ENCODE measurements at regions not wholly inside any gene's neighbourhood (a gene's known extent, or its start where the extent isn't known, plus 50 kb on each side); places are given as distances from the start of the nearest gene placed in this dataset.

- H3K79me2 ChIP-seq (ENCODE audit: insufficient read depth, low read length), result no peaks in the 10 kb centered on the region
- H3K23me2 ChIP-seq (ENCODE audit: insufficient read length, low read depth, low read length, poor library complexity, severe bottlenecking), result no peaks in the 10 kb centered on the region
- no peak overlapping the region for H3K23ac ChIP-seq (ENCODE audit: insufficient read length, low read depth, low read length)
- no peak overlapping the region for H3T11ph ChIP-seq (ENCODE audit: low read length)
- Mint-ChIP-seq H3K27ac (no peak overlapping the region), H3K4me3 (no peak overlapping the region), H3K27me3 (ENCODE audit: low read depth) (no peaks in the 10 kb centered on the region; the same call in none of the 2 replicates), H3K36me3 (ENCODE audit: insufficient read depth in 1 of 3, low read depth in 3 of 3) (no peaks in the 10 kb centered on the region), H3K4me1 (peaks cover 0 to 1% of the 10 kb centered on the region in 2 experiments; a peak in 3 of 4 replicates), H3K9me3 (no peaks in the 10 kb centered on the region)
- no peak overlapping the region for H3K18ac ChIP-seq (ENCODE audit: insufficient read length, low read depth, low read length)
- H2BK120ac ChIP-seq (ENCODE audit: low read depth, low read length, poor library complexity, severe bottlenecking), result no peak overlapping the region
- no peak overlapping the region for H3K4me2 ChIP-seq (ENCODE audit: insufficient read depth, insufficient read length, low read length)
- no peak overlapping the region for H4K91ac ChIP-seq (ENCODE audit: insufficient read length, low read depth, low read length)
- TF ChIP-seq, protein P1, sequence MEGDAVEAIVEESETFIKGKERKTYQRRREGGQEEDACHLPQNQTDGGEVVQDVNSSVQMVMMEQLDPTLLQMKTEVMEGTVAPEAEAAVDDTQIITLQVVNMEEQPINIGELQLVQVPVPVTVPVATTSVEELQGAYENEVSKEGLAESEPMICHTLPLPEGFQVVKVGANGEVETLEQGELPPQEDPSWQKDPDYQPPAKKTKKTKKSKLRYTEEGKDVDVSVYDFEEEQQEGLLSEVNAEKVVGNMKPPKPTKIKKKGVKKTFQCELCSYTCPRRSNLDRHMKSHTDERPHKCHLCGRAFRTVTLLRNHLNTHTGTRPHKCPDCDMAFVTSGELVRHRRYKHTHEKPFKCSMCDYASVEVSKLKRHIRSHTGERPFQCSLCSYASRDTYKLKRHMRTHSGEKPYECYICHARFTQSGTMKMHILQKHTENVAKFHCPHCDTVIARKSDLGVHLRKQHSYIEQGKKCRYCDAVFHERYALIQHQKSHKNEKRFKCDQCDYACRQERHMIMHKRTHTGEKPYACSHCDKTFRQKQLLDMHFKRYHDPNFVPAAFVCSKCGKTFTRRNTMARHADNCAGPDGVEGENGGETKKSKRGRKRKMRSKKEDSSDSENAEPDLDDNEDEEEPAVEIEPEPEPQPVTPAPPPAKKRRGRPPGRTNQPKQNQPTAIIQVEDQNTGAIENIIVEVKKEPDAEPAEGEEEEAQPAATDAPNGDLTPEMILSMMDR (conservative IDR thresholded peaks at IDR 0.05), result no peak
- DNase-seq, result no peak
- no peak overlapping the region for H2AK5ac ChIP-seq (ENCODE audit: insufficient read length, low read length)
- H3K27ac ChIP-seq (ENCODE audit: insufficient read length, low read depth, low read length), result no peak overlapping the region
- H2AFZ ChIP-seq (ENCODE audit: low read length), result no peak overlapping the region
- H4K20me1 ChIP-seq (ENCODE audit: control insufficient read depth, insufficient read depth, insufficient read length), result no peaks in the 10 kb centered on the region
- no peaks in the 10 kb centered on the region for H3K9me3 ChIP-seq (ENCODE audit: control insufficient read depth, low read depth, low read length)
- no peaks in the 10 kb centered on the region for H3K27me3 ChIP-seq (ENCODE audit: insufficient read depth, low read length)
- no peak overlapping the region for H3K14ac ChIP-seq (ENCODE audit: insufficient read depth, low read length)
- H4K5ac ChIP-seq (ENCODE audit: insufficient read length, low read depth, low read length), result no peak overlapping the region
- no peak overlapping the region for H3K4ac ChIP-seq (ENCODE audit: low read depth, low read length)
- no peak overlapping the region for H2BK5ac ChIP-seq (ENCODE audit: insufficient read length, low read length)
- H2BK12ac ChIP-seq (ENCODE audit: insufficient read length, low read depth, low read length), result no peak overlapping the region
- no peaks in the 10 kb centered on the region for H3K4me1 ChIP-seq (ENCODE audit: insufficient read depth, low read length)
- H3K79me1 ChIP-seq (ENCODE audit: insufficient read depth, low read depth, low read length, poor library complexity, severe bottlenecking), result no peaks in the 10 kb centered on the region
- no peak overlapping the region for H3K56ac ChIP-seq (ENCODE audit: insufficient read length, low read depth, low read length)
- no peak overlapping the region for H3K9ac ChIP-seq (ENCODE audit: extremely low read depth, insufficient read length, low read length)
- no peak overlapping the region for H2BK15ac ChIP-seq (ENCODE audit: low read depth, low read length)
- no CpG with 5 or more reads among the region's 2 CpGs for WGBS (ENCODE audit: extremely low coverage, insufficient read length, low lambda C conversion rate)
- H2BK20ac ChIP-seq (ENCODE audit: low read depth, low read length, poor library complexity, severe bottlenecking), result no peak overlapping the region
- no peak overlapping the region for H4K8ac ChIP-seq (replicated peaks; ENCODE audit: insufficient read length, low read depth, low read length)
These were observed 58.1 kb upstream of the HEPHL1 start for GRCh38 chr11:93963072-93963471.

All from H9 (cell line).